ENCODE measurements at regions not wholly inside any gene's neighbourhood (a gene's known extent, or its start where the extent isn't known, plus 50 kb on each side); places are given as distances from the start of the nearest gene placed in this dataset.

GRCh38 chr5:73238873-73239272, 65.9 kb downstream of the TMEM174 start:
- no peak for TF ChIP-seq POLR2AphosphoS5 (IDR thresholded peaks at IDR 0.05; ENCODE audit: borderline replicate concordance, low read depth, low read length)
- no peak for TF ChIP-seq EZH2 (IDR thresholded peaks at IDR 0.05)
- no peak for TF ChIP-seq FOXP2 (optimal IDR thresholded peaks at IDR 0.05; ENCODE audit: control extremely low read depth, extremely low read length, insufficient read depth)
